ENCODE measurements at regions not wholly inside any gene's neighbourhood (a gene's known extent, or its start where the extent isn't known, plus 50 kb on each side); places are given as distances from the start of the nearest gene placed in this dataset.
"Not testable (repeated sequence)": the region's sequence is repeated elsewhere in the genome, so short reads cannot be mapped to it uniquely, and the experiment has no call there.

GRCh38 chr4:89496851-89497250 is 189.3 kb upstream of the GPRIN3 start:
- no peak for DNase-seq
- Histone ChIP-seq H3K4me1 (peaks cover 0 to 12% (median 0%) of the 10 kb centered on the region in 12 donors), H3K9me3 (peaks cover 0 to 5% (median 0%) of the 10 kb centered on the region in 12 donors), H3K27ac (no peak overlapping the region), H3K27me3 (peaks cover 0 to 3% (median 0%) of the 10 kb centered on the region in 9 donors), H3K36me3 (no peaks in the 10 kb centered on the region), H3K4me3 (no peak overlapping the region)
- intact Hi-C loops (cut with DNase I) = no loop called here
- WGBS, 4 donors = 41 to 73% (median 54%) methylated on average over 1 of the region's 1 CpG
- no peak for ATAC-seq
- TF ChIP-seq, protein P1, sequence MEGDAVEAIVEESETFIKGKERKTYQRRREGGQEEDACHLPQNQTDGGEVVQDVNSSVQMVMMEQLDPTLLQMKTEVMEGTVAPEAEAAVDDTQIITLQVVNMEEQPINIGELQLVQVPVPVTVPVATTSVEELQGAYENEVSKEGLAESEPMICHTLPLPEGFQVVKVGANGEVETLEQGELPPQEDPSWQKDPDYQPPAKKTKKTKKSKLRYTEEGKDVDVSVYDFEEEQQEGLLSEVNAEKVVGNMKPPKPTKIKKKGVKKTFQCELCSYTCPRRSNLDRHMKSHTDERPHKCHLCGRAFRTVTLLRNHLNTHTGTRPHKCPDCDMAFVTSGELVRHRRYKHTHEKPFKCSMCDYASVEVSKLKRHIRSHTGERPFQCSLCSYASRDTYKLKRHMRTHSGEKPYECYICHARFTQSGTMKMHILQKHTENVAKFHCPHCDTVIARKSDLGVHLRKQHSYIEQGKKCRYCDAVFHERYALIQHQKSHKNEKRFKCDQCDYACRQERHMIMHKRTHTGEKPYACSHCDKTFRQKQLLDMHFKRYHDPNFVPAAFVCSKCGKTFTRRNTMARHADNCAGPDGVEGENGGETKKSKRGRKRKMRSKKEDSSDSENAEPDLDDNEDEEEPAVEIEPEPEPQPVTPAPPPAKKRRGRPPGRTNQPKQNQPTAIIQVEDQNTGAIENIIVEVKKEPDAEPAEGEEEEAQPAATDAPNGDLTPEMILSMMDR (IDR thresholded peaks at IDR 0.05) = no peak
- TF ChIP-seq POLR2A (IDR thresholded peaks at IDR 0.05) = no peak

DNA sequence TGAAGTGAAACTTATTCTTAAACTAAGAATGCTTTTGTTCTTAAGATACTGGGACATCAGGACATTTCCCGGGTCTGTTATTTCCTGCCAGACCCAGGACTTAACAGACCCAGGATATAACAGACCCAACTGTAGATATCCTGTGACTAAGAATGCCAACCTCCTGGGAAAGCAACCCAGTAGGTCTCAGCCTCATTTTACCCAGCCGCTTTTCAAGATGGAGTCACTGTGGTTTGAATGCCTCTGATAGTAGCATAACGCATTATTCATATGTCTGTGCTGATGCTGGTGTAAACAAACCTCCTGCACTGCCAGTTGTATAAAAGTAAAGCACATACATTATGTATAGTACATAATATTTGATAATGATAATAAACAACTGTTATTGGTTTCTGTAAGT is 185.8 kb upstream of the GPRIN3 start:
- 77 to 88% (median 84%) methylated on average over 3 of the region's 3 CpGs for WGBS, 4 donors
- intact Hi-C loops (cut with DNase I) = no loop called here
- H3K36me3 ChIP-seq = no peaks in the 10 kb centered on the region
- peaks cover 0 to 5% (median 0%) of the 10 kb centered on the region in 12 donors for H3K9me3 ChIP-seq
- H3K27me3 ChIP-seq = no peaks in the 10 kb centered on the region
- TF ChIP-seq, protein P1 (IDR thresholded peaks at IDR 0.05) = no peak
- no peak for TF ChIP-seq POLR2A (IDR thresholded peaks at IDR 0.05)
- H3K27ac ChIP-seq = no peak overlapping the region
- H3K4me1 ChIP-seq = peaks cover 0 to 12% (median 0%) of the 10 kb centered on the region in 12 donors
- ATAC-seq (no peak), DNase-seq (no peak)
- H3K4me3 ChIP-seq = no peak overlapping the region

DNA sequence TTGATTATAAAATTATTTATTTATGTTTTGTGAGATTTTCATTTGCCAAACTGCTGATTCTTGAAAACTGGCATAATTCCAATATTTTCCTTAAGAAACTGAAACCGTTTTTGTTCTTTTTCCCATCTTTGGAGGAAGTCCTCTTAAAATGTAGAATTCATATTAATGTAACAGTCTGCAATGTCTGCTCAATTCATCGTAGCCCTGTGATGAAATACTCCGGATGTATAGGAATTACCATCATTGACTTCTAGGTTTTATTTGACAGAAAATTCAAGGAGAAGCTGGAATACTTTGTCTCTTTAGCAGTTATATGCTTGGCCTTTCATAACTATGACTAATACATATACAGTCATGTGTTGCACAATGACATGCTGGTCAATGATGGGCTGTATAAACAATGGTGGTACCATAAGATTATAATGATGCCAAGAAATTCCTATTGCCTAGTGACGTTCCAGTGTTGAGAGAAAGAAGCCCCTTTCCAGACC is 185.0 kb upstream of the GPRIN3 start:
- Histone ChIP-seq H3K4me3 (no peak overlapping the region), H3K9me3 (peaks cover 0 to 5% (median 0%) of the 10 kb centered on the region in 12 donors), H3K4me1 (peaks cover 0 to 12% (median 0%) of the 10 kb centered on the region in 12 donors), H3K27ac (peak overlapping the region in 1 of 12 donors; percentile 50), H3K36me3 (no peaks in the 10 kb centered on the region), H3K27me3 (no peaks in the 10 kb centered on the region)
- no peak for TF ChIP-seq POLR2A (IDR thresholded peaks at IDR 0.05)
- TF ChIP-seq, protein P1 (IDR thresholded peaks at IDR 0.05) = no peak
- intact Hi-C loops (cut with DNase I) = no loop called here
- DNase-seq (no peak), ATAC-seq (no peak)
- WGBS, 4 donors = 59 to 67% (median 63%) methylated on average over 4 of the region's 4 CpGs

- ATAC-seq (no peak), DNase-seq (no peak)
- intact Hi-C loops (cut with DNase I) = no loop called here
- TF ChIP-seq POLR2A (IDR thresholded peaks at IDR 0.05) = no peak
- TF ChIP-seq, protein P1 (IDR thresholded peaks at IDR 0.05) = no peak
- H3K4me1 ChIP-seq = peaks cover 0 to 12% (median 0%) of the 10 kb centered on the region in 12 donors
- peaks cover 0 to 5% (median 0%) of the 10 kb centered on the region in 12 donors for H3K9me3 ChIP-seq
- no peak overlapping the region for H3K4me3 ChIP-seq
- no peaks in the 10 kb centered on the region for H3K27me3 ChIP-seq
- 56 to 74% (median 60%) methylated on average over 3 of the region's 3 CpGs for WGBS, 4 donors
- no peaks in the 10 kb centered on the region for H3K36me3 ChIP-seq
- no peak overlapping the region for H3K27ac ChIP-seq
These were observed 184.2 kb upstream of the GPRIN3 start for GRCh38 chr4:89491761-89492160.

- not testable (repeated sequence) for H3K36me3 ChIP-seq, H3K27ac ChIP-seq, H3K9me3 ChIP-seq, H3K4me3 ChIP-seq, ATAC-seq, DNase-seq, H3K27me3 ChIP-seq
- peaks cover 0 to 12% (median 0%) of the 10 kb centered on the region in 12 donors for H3K4me1 ChIP-seq
- intact Hi-C loops (cut with DNase I) = loop anchor here in 5 of 10 donors (5.0 to 10.0 kb wide), 4 partner anchors 385 to 415 kb away; partner anchors contain the start of gene MMRN1 (in 1 of the 5)
- 93 to 95% (median 94%) methylated on average over 15 to 35 of the region's 35 CpGs for WGBS, 4 donors
These were observed 182.4 kb upstream of the GPRIN3 start for GRCh38 chr4:89489921-89490431.

Measured in heart left ventricle (tissue), 16 donors.